ENCODE measurements at regions not wholly inside any gene's neighbourhood (a gene's known extent, or its start where the extent isn't known, plus 50 kb on each side); places are given as distances from the start of the nearest gene placed in this dataset.

DNA sequence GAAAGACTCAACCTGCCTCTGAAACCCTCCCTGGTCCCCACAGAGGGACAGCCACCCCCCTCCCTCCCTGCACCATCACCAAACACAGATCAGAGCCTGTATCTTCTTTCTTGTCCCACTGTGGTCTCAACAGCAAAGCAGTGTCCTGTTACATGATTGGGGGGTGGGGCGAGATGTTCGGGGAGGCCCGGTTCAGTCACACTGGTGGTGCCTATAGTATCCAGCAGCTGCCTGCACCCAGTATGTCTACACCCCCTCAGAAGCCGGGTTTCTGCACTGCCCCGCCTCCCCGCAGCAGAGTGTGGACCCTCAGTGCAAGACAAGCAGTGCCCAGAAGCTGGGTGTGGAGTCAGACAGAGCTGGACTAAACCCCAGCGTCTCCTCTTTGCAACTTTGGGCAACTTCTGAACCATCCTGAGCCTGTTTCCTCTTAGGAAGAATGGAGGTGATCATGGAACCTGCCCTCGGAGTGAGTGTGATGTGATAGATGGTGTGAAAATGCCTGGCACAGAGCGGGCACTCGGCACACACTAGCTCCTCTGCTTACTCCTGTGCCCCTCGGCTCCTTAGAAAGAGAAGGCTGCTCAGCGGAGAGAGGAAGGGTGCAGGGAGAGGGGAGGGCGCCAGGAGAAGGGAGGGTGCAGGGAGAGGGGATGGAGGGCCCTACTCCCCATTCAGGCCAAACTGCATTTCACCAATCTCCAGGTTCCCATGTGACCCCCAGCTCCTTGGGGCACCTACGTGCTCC is 84.0 kb upstream of the TNRC6C start:
- TF ChIP-seq, protein P1, sequence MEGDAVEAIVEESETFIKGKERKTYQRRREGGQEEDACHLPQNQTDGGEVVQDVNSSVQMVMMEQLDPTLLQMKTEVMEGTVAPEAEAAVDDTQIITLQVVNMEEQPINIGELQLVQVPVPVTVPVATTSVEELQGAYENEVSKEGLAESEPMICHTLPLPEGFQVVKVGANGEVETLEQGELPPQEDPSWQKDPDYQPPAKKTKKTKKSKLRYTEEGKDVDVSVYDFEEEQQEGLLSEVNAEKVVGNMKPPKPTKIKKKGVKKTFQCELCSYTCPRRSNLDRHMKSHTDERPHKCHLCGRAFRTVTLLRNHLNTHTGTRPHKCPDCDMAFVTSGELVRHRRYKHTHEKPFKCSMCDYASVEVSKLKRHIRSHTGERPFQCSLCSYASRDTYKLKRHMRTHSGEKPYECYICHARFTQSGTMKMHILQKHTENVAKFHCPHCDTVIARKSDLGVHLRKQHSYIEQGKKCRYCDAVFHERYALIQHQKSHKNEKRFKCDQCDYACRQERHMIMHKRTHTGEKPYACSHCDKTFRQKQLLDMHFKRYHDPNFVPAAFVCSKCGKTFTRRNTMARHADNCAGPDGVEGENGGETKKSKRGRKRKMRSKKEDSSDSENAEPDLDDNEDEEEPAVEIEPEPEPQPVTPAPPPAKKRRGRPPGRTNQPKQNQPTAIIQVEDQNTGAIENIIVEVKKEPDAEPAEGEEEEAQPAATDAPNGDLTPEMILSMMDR (IDR thresholded peaks at IDR 0.05), result no peak
- TF ChIP-seq POLR2A (IDR thresholded peaks at IDR 0.05), result no peak
